Heart left ventricle (tissue), 16 donors: ENCODE measurements at regions not wholly inside any gene's neighbourhood (a gene's known extent, or its start where the extent isn't known, plus 50 kb on each side); places are given as distances from the start of the nearest gene placed in this dataset.

Experiments used
- ATAC-seq, 4 donors: fragments of 200-7000 bp; cut with Tn5 transposase; one replicate each; pipeline ENCODE4 v1.9.1; 2020 to 2022; ENCODE audit warnings: moderate library complexity in 4 of 4, mild to moderate bottlenecking in 3 of 4, moderate number of reproducible peaks in 1 of 4
- DNase-seq, 5 donors: peaks; one replicate each; pipeline ENCODE4 v3.0.0-alpha.2; 2020
- H3K27ac ChIP-seq, 12 donors: fragments of 200-600 bp; sonication (generic) in 4 of 12; one replicate each; pipeline versions ENCODE4 v1.5.0 to v1.8.0; 2016 to 2022; ENCODE audit warnings: mild to moderate bottlenecking in 2 of 12
- H3K27me3 ChIP-seq, 9 donors: fragments of 200-600 bp; sonication (generic) in 2 of 9; one replicate each; pipeline versions ENCODE4 v1.5.1 to v1.8.0; 2016 to 2022; ENCODE audit warnings: mild to moderate bottlenecking in 3 of 9
- H3K36me3 ChIP-seq, 9 donors: fragments of 200-600 bp; sonication (generic) in 2 of 9; one replicate each; pipeline versions ENCODE4 v1.5.0 to v1.8.0; 2018 to 2022; ENCODE audit warnings: mild to moderate bottlenecking in 2 of 9
- H3K4me1 ChIP-seq, 12 donors: fragments of 200-600 bp; sonication (generic) in 4 of 12; one replicate each; pipeline versions ENCODE4 v1.5.0 to v1.8.0; 2016 to 2022; ENCODE audit warnings: mild to moderate bottlenecking in 3 of 12
- H3K4me3 ChIP-seq, 12 donors: fragments of 200-600 bp; sonication (generic) in 4 of 12; one replicate each; pipeline versions ENCODE4 v1.5.0 to v1.8.0; 2017 to 2022; ENCODE audit warnings: mild to moderate bottlenecking in 9 of 12, moderate library complexity in 4 of 12
- H3K9me3 ChIP-seq, 12 donors: fragments of 200-600 bp; sonication (generic) in 4 of 12; one replicate each; pipeline versions ENCODE4 v1.5.0 to v1.8.0; 2016 to 2022; ENCODE audit warnings: mild to moderate bottlenecking in 1 of 12
- POLR2A ChIP-seq, 2 donors: fragments of 450-650 bp; IDR thresholded peaks; one replicate each; pipeline ENCODE4 v1.6.1; 2017; ENCODE audit warnings: antibody characterized with exemption in 2 of 2, mild to moderate bottlenecking in 2 of 2, moderate library complexity in 2 of 2
- WGBS, 4 donors: extraction: QIAGEN DNeasy Blood & Tissue Kit in 2 of 4; methylation state at CpG; one replicate each; pipeline versions ENCODE4 v1.1.5 to v1.1.7; 2013 to 2018; 5-methylcytosine and 5-hydroxymethylcytosine counted together
- intact Hi-C, 10 donors: fragments of 100-400 bp; cut with DNase I; formaldehyde crosslinking; loops; one replicate each; pipeline versions ENCODE4 v1.11.1 to v1.14.2; 2022
- TF ChIP-seq, protein P1 (sequence below), 12 donors: fragments of 200-600 bp; sonication (generic) in 4 of 12; IDR thresholded peaks; one replicate each; pipeline versions ENCODE4 v1.5.0 to v1.8.0; 2018 to 2022; ENCODE audit warnings: antibody characterized with exemption in 12 of 12, mild to moderate bottlenecking in 5 of 12
- donor health status: ischemic (EF 13 %, LVEDD 7.1; RV severe dilation, severe dysfunction).
- donor health status: healthy with polysubstance abuse.
- donor health status: DM: no; HTN: yes; CAD: no.
- donor health status: DM: no; HTN: no; CAD: no.
- donor health status: ischemic (EF 25% LVEDD 6.9; RV normal size, moderate dysfunction).
- donor health status: ischemic (EF 25% LVEDD 5.7; RV mildly dilated, moderate dysfunction).
- donor health status: healthy.
- donor health status: DM: yes; HTN: yes; CAD: no.
- donor health status: ischemic (EF 35%, LVEDD 5.7; RV mildly dilated, moderate dysfunction).
- donor health status: nonischemic (EF 11% LVEDD 7.7; RV severe dilation, severe dysfunction).
- donor health status: DM: yes; HTN: yes; CAD: no.
- donor health status: PGD.
- donor health status: ischemic (EF 29% LVEDD 5.4; RV normal size, mild dysfunction).
- donor health status: nonischemic (EF 23%, LVEDD 6.1; RV moderate dilation, normal function).

DNA sequence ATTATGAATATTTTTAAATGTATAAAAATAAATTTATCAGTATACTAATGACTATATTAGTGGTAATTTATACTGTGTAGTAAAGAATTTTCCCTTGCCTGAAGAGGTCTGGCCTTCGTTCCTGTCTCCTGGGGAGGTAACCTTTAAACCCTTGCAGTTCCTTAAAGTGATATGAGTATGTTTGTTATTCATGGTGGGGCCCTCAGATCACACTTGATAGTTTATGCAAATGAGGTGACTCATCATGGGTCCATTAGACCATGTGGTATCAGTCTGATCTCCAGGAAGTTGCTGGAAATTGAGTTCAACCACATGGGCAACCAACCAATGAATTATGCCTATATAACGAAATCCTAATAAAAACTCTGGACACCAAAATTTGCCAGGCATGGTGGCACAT, 904.1 kb downstream of the RPA4 start:
- intact Hi-C loops, result no loop called here
- peaks cover 0 to 12% (median 0%) of the 10 kb centered on the region in 9 donors for H3K27me3 ChIP-seq
- ATAC-seq (no peak), DNase-seq (no peak)
- no peak overlapping the region for H3K27ac ChIP-seq
- no peaks in the 10 kb centered on the region for H3K4me1 ChIP-seq
- no peak overlapping the region for H3K4me3 ChIP-seq
- 75 to 86% (median 78%) methylated on average over 2 of the region's 2 CpGs for WGBS, 4 donors
- no peak for TF ChIP-seq POLR2A (IDR thresholded peaks at IDR 0.05)
- TF ChIP-seq, protein P1, sequence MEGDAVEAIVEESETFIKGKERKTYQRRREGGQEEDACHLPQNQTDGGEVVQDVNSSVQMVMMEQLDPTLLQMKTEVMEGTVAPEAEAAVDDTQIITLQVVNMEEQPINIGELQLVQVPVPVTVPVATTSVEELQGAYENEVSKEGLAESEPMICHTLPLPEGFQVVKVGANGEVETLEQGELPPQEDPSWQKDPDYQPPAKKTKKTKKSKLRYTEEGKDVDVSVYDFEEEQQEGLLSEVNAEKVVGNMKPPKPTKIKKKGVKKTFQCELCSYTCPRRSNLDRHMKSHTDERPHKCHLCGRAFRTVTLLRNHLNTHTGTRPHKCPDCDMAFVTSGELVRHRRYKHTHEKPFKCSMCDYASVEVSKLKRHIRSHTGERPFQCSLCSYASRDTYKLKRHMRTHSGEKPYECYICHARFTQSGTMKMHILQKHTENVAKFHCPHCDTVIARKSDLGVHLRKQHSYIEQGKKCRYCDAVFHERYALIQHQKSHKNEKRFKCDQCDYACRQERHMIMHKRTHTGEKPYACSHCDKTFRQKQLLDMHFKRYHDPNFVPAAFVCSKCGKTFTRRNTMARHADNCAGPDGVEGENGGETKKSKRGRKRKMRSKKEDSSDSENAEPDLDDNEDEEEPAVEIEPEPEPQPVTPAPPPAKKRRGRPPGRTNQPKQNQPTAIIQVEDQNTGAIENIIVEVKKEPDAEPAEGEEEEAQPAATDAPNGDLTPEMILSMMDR (IDR thresholded peaks at IDR 0.05), result no peak
- H3K9me3 ChIP-seq, result peaks cover 0 to 9% (median 0%) of the 10 kb centered on the region in 12 donors
- no peaks in the 10 kb centered on the region for H3K36me3 ChIP-seq

DNA sequence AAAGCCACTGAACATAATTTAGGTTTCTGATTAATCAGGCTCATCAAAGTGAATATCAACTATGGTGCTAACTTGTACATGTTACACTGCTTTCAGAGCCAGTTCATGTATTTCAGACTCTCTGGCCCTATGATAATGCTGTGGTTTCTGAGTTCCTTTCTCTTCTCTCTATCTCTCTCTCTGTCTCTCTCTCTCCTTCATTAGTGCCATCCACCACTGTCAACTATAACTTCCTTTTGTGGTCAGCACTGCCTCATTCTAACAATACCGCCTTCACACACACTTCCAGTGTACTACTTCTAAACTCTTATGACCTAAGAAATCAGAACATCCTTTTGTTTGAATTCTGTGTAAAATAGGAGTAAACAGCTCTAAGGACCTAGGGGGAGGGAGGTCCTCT, 907.1 kb downstream of the RPA4 start:
- ATAC-seq, result no peak
- 74 to 91% (median 84%) methylated on average over 1 of the region's 1 CpG for WGBS, 4 donors
- no peak overlapping the region for H3K27ac ChIP-seq
- intact Hi-C loops, result no loop called here
- no peak for DNase-seq
- H3K9me3 ChIP-seq, result no peaks in the 10 kb centered on the region
- H3K4me3 ChIP-seq, result no peak overlapping the region
- TF ChIP-seq, protein P1 (IDR thresholded peaks at IDR 0.05), result no peak
- no peak for TF ChIP-seq POLR2A (IDR thresholded peaks at IDR 0.05)
- peaks cover 0 to 11% (median 0%) of the 10 kb centered on the region in 9 donors for H3K27me3 ChIP-seq
- no peaks in the 10 kb centered on the region for H3K36me3 ChIP-seq
- H3K4me1 ChIP-seq, result no peaks in the 10 kb centered on the region

DNA sequence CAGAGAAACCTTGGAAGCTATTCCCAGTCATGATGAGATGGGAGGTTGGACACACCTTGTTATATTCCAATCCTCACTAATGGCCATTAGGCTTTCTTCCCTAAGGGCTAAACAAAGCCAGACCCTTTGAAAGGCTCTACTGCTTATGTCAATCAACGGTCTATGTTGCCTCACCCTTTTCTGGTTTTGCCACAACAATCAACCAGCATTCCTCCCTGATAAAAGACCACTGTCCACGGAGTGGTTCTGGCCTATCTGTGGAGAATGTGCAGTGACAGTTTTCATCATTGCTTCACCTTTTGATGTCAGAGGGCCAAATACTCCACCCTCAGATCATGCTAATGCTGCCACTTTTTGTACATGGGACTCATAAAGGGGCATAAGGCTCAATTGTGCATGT, 913.4 kb downstream of the RPA4 start:
- no peak for DNase-seq
- Histone ChIP-seq H3K4me3 (no peak overlapping the region), H3K9me3 (no peaks in the 10 kb centered on the region), H3K27me3 (peaks cover 0 to 9% (median 0%) of the 10 kb centered on the region in 9 donors), H3K27ac (no peak overlapping the region), H3K4me1 (no peaks in the 10 kb centered on the region), H3K36me3 (no peaks in the 10 kb centered on the region)
- intact Hi-C loops, result no loop called here
- WGBS, 4 donors, result 45 to 67% (median 52%) methylated on average over 2 of the region's 2 CpGs
- no peak for ATAC-seq
- TF ChIP-seq, protein P1 (IDR thresholded peaks at IDR 0.05), result no peak
- no peak for TF ChIP-seq POLR2A (IDR thresholded peaks at IDR 0.05)

DNA sequence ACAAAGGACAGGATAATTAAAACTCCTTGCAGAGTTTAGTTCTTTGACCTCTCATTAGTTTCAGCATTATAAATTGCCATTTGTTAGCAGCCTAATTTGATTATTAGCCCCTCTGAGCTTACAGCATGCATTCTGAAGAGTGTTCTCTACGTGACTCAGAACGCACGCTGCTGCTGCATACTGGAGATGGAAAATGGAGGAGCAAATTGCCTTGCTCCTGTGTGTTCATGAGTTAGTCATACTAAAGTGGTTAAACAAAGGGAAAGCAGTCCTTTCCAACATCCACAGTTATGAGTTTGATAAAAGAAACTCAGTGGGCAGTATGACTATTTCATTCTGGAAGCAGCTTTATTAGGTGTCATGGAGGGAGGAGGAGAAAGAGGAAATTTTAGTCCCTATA, 922.5 kb downstream of the RPA4 start:
- no peak overlapping the region for H3K27ac ChIP-seq
- ATAC-seq (no peak), DNase-seq (no peak)
- H3K4me3 ChIP-seq, result no peak overlapping the region
- H3K4me1 ChIP-seq, result no peaks in the 10 kb centered on the region
- no peaks in the 10 kb centered on the region for H3K9me3 ChIP-seq
- H3K27me3 ChIP-seq, result peaks cover 0 to 3% (median 0%) of the 10 kb centered on the region in 9 donors
- intact Hi-C loops, result no loop called here
- no peak for TF ChIP-seq POLR2A (IDR thresholded peaks at IDR 0.05)
- TF ChIP-seq, protein P1 (IDR thresholded peaks at IDR 0.05), result no peak
- 89 to 91% (median 91%) methylated on average over 3 of the region's 3 CpGs for WGBS, 4 donors
- no peaks in the 10 kb centered on the region for H3K36me3 ChIP-seq
